Lower leg skin (tissue), 3 donors: ENCODE measurements at regions not wholly inside any gene's neighbourhood (a gene's known extent, or its start where the extent isn't known, plus 50 kb on each side); places are given as distances from the start of the nearest gene placed in this dataset.

Experiments used
- POLR2A ChIP-seq, 2 donors: fragments of 450-650 bp; IDR thresholded peaks; one replicate each; pipeline ENCODE4 v1.6.1; 2016 to 2017; ENCODE audit warnings: antibody characterized with exemption in 2 of 2, mild to moderate bottlenecking in 1 of 2, moderate library complexity in 1 of 2
- TF ChIP-seq, protein P1 (sequence below), 3 donors: fragments of 450-650 bp; IDR thresholded peaks; one replicate each; pipeline ENCODE4 v1.5.1; 2016; ENCODE audit warnings: antibody characterized with exemption in 3 of 3, mild to moderate bottlenecking in 3 of 3, moderate library complexity in 2 of 3

DNA sequence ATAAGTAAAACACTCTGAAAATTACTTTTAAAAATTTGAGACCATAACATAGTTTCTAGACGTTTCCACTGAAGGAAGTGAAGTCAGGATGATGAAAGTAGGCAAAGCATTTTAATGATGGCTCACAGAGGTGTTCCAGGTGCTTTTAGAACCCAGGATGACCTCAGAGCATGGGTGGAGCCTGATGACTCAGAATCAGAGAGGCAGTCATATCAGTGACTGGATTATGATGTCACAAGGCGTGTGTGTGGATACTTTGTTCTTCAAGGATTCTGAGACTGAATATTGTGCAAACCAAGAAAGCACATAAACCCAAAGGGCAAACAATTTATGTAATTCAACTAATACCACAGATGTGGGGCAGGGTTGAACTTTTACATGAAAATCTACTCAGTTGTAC is 200.2 kb upstream of the FOXN2 start:
- TF ChIP-seq, protein P1, sequence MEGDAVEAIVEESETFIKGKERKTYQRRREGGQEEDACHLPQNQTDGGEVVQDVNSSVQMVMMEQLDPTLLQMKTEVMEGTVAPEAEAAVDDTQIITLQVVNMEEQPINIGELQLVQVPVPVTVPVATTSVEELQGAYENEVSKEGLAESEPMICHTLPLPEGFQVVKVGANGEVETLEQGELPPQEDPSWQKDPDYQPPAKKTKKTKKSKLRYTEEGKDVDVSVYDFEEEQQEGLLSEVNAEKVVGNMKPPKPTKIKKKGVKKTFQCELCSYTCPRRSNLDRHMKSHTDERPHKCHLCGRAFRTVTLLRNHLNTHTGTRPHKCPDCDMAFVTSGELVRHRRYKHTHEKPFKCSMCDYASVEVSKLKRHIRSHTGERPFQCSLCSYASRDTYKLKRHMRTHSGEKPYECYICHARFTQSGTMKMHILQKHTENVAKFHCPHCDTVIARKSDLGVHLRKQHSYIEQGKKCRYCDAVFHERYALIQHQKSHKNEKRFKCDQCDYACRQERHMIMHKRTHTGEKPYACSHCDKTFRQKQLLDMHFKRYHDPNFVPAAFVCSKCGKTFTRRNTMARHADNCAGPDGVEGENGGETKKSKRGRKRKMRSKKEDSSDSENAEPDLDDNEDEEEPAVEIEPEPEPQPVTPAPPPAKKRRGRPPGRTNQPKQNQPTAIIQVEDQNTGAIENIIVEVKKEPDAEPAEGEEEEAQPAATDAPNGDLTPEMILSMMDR (IDR thresholded peaks at IDR 0.05), result no peak
- no peak for TF ChIP-seq POLR2A (IDR thresholded peaks at IDR 0.05)
